HS-5 (cell line): ENCODE measurements at regions not wholly inside any gene's neighbourhood (a gene's known extent, or its start where the extent isn't known, plus 50 kb on each side); places are given as distances from the start of the nearest gene placed in this dataset.
A peak's percentile ranks its signal among the peaks of the same experiment; 100 is the strongest.

Experiments used
- DNase-seq: peaks from one replicate; pipeline ENCODE4 v3.0.0-alpha.2; 2012; ENCODE audit warnings: low read depth

DNA sequence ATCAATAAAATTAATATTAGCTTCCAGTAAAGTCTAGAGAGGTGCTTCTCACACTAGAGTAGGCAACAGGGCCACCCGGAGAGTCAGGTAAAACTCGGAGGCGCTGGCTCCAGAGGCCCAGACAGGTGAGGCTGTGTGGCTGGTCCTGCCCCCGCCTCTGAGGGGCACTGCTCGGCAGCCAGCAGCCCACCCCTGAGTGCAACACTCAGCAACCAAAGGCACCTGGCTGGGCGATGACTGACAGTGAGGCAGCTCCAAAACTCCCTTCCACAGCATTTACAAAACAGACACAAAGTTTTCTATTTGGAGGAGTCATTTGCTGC lies 138.8 kb upstream of the ID2 start:
- DNase-seq = no peak

- DNase-seq = peak; percentile 80
Measured at GRCh38 chr2:8543383-8544170, 138.3 kb upstream of the ID2 start.

DNA sequence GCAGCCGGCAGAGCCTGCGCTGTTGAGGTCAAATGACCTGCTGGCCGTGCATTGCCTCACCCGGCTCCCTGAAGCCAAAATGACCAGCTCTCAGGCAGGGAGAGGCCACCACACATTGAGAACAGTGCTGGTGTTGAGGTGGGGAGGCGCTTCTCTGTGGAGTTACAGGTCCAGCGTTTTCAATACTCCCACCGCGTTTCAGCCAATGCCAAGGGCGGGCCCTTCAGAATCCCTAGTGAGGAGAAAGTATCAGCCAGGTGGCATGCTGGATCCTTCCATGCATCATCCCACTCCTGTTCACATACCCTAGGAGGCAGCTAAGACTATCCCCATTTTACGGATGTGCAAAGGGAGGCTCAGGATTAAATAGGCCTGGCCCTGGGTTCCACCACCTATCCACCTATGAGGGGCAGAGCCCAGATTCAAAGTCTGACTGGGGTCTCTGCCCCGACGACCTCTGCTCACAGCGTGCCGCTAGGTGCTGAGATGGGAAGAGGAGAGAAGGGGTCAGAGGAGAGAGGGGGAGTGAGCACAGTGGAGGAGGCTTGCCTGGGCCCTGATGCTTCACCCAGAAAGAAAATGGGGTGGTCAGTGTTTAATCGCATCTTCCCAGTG lies 137.6 kb upstream of the ID2 start:
- DNase-seq = peak; percentile 0

- peak; percentile 78 for DNase-seq
Measured at GRCh38 chr2:8544786-8545694, 136.8 kb upstream of the ID2 start.

DNA sequence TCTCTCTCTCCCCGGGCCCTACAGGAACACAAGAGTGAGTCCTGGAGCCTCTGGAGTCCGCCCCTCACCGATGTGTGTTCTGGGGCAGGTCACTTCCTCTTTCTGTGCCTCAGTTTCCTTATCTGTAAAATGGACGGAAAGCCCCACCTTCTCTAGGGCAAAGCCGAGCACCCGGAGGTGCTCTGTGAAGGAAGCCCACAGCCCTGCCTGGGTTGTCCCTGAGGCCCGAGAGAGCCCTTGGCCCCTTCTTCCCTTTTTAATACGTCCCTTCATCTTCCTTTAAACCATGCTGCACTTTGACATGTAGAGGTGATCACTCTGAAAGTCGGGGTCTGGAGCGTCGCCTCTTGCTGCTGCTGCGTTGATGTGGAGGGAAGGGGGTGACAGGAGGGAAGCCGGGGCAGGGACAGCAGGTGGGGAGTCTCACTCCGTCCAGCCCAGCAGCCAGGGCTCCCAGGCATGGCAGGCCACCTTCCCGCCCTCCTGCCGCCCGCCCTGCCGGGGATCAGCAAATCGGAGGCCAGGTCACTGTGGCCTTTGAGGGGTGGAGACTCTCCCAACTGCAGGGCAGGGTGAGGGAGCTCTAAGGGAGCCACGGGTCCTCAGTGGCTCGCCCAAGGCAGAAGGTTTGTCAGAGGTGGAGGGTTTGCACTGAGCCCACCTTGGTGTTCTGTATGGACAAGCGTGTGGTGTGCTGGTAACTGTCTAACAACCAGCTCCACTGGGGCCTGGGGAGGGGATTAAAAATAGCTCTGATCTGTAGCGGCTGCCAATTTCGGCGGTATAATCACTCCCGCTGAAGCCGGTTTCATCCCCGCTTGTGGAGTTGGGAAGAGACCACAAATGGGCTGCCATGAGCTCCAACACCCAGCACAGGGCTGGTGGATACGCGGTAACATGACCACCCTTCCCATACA lies 135.9 kb upstream of the ID2 start:
- no peak for DNase-seq

DNA sequence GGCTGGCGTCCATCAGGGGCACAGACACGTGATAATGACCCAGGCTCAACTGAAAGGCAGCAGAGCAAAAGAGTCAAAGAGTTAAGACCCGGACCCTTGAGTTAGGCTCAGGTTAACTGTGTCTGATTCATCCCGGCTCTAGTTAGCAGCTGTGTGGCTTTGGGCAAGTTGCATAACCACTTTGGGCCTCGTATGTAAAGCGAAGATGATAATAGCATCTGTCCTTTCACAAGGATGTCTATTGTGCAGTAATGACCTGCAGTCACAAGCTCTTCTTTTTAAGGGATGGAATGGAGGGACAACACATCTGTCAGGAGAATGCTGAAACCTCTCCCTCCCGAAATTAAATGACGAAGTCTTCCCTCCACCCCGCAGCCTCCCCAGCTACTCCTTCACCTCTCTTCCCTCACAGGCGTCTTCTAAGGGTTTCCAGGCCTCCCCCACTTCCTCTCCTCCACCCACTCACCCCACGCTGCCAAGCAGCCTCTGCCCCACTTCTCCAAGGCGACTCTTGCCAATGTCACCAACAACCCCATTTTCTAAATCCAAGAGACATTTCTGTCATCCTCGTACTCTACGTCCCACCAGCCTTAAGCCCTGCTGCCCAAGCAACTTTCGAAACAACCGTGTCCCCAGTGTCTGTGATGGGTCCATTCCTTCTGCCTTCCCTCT lies 135.1 kb upstream of the ID2 start:
- no peak for DNase-seq

- DNase-seq = no peak
Measured at GRCh38 chr2:8547284-8548064, 134.4 kb upstream of the ID2 start.

DNA sequence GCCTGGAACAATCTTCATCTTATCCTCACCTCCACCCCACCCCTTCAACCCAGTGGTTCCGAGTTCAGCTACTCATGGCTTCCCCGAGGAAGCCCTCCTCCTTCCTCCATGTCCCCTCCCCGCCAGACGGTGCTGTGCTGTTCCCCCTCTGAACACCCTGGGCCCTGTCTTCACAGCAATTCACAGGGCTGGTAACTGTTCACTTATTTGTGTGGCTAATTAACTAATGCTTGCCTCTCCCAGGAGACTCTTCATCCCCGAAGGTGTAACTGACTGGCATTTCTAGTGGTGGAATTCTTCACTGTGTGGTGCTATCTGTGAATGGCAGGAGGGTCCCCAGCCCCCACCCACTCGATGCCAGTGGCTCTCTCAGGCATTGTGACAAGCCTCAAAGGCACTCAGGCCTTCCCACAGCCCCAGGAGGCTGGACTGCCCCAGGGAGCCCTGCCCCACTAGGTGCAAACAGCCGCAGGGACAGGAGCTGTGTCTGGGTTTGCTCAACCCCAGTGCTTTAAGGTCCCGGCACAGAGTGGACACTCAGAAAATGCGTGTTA lies 133.7 kb upstream of the ID2 start:
- DNase-seq = no peak

GRCh38 chr2:8548619-8549150 lies 133.2 kb upstream of the ID2 start:
- DNase-seq = no peak

- no peak for DNase-seq
Measured at GRCh38 chr2:8549273-8549922, 132.5 kb upstream of the ID2 start.

- no peak for DNase-seq
Measured at GRCh38 chr2:8549942-8550341, 131.9 kb upstream of the ID2 start.

DNA sequence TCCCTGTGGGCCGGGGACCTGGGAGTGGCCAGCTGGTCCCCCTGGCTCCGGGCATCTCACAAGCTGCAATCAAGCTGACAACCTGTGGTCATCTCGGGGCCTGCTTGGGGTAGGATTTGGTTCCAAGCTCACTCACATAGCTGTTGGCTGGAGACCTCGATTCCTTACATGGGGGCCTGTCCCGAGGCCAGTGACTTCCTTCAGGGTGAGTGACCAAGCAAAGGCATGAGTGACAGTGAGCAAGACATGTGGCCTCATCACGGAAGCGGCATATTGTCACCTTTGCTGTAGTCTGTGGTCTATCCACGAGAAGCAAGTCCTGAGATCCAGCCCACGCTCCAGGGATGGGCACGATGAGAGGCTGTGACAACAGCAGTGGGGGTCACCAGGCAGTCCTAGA lies 131.4 kb upstream of the ID2 start:
- no peak for DNase-seq

- no peak for DNase-seq
Measured at GRCh38 chr2:8550937-8551621, 130.8 kb upstream of the ID2 start.

DNA sequence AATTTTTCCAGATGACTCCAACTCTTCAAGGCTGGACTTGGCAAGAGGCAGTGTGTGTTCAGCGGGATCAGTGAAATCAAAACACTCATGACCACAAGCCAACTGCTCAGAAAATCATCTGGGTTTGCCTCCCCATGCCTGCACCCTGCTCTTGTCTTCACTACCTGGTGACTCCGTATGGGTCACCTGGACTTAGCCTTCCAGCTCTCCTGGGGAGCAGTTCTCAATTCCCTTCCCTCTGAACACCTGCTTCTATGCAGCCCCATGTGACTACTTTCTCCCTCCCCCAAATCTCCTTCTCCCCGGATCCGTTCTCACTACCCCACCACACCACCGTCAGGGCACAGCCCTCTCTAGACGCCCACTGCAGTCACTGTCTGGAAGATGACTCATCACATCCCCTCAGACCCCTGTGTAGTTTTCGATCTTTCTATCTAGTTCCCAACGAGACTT lies 130.2 kb upstream of the ID2 start:
- DNase-seq = no peak

- no peak for DNase-seq
Measured at GRCh38 chr2:8552293-8552801, 129.5 kb upstream of the ID2 start.

DNA sequence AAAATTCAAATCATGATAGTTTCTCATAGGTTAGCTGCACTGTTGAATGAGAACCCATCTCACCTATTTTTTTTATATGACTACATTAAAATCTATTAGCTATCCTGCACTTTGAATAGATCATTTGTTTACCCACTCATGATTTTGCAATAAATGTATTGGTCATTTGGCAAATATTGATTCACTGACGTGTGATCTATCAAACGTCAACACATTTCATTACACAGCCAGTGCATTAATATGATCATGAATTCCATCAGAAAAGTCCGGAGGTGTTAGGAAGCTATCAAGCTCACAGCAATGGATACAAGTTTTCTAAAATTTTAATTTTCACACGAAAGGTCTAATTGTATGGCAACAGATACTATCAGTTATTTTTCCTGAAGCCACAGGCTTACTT lies 128.2 kb upstream of the ID2 start:
- no peak for DNase-seq

DNA sequence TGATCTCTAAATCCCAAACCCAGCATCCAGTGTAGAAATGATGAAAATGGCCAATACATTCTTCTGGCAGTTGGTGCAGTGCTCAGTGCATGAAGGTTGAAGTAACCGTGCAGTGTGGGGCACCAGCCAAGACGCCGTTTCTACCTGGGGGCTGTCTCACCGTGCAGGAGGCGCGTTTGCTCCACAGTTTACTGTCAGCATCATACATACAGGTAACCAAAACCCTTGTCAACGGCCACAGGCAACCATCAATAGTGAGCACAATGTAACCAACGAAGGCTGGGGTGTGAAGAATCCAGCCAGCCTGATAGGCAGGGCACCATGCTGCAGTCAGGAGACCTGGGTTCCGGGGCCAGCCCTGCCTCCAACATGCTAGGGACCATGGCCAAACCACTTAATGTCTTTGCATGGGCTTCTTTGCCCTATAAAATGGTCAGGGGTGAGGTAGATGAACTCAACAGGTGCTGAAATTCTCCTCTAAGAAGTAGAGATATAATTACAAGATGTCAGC lies 127.5 kb upstream of the ID2 start:
- no peak for DNase-seq

DNA sequence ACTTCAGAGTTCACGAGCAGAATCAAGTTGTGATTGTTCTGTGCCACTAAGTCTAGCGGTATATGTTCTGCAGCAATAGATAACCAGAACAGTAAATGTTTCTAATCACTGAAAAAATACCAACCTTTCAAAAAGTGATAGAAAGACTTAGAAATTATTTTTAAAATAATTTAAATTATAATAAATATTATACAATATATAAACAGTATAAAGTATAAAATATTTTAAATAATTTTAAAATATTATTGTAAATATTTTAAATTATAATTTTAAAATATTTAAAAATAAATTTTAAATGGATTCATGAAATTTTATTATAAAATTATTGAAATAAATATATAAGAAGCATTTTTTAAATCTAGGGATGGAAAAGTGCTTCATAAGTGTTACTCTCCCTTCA lies 126.3 kb upstream of the ID2 start:
- DNase-seq = no peak
